Neutrophil (primary cell): ENCODE measurements at regions not wholly inside any gene's neighbourhood (a gene's known extent, or its start where the extent isn't known, plus 50 kb on each side); places are given as distances from the start of the nearest gene placed in this dataset.
"Not testable (repeated sequence)": the region's sequence is repeated elsewhere in the genome, so short reads cannot be mapped to it uniquely, and the experiment has no call there.

ENCODE experiments used
- H3K27ac ChIP-seq: fragments of 200-600 bp; sonication (generic); 2 replicates; pipeline ENCODE4 v1.5.1; 2016; ENCODE audit warnings: mild to moderate bottlenecking, moderate library complexity
- H3K27me3 ChIP-seq: fragments of 200-600 bp; sonication (generic); 2 replicates; pipeline ENCODE4 v1.6.0; 2016; ENCODE audit warnings: mild to moderate bottlenecking
- H3K36me3 ChIP-seq: fragments of 200-600 bp; sonication (generic); 2 replicates; pipeline ENCODE4 v1.5.1; 2017
- H3K4me1 ChIP-seq, 2 experiments: fragments of 200-600 bp in 1 of 2; sonication (generic) in 1 of 2; 1 replicate in 1 of 2; 2 replicates in 1 of 2; pipeline versions ENCODE4 v1.5.1 to v1.6.1; 2013 to 2016; ENCODE audit warnings: low read depth in 1 of 2, low read length in 1 of 2, mild to moderate bottlenecking in 1 of 2, moderate library complexity in 1 of 2; ENCODE audit not compliant: control insufficient read depth in 1 of 2, insufficient read depth in 1 of 2
- H3K4me3 ChIP-seq, 2 experiments: fragments of 200-600 bp in 1 of 2; sonication (generic) in 1 of 2; 1 replicate in 1 of 2; 2 replicates in 1 of 2; pipeline ENCODE4 v1.5.1; 2013 to 2016; ENCODE audit warnings: low read depth in 1 of 2, low read length in 1 of 2, mild to moderate bottlenecking in 1 of 2, moderate library complexity in 1 of 2
- H3K9me3 ChIP-seq: fragments of 200-600 bp; sonication (generic); 2 replicates; pipeline ENCODE4 v1.5.1; 2016
- CTCF ChIP-seq: fragments of 200-600 bp; sonication (generic); IDR thresholded peaks from 2 replicates; pipeline ENCODE4 v1.5.1; 2016; ENCODE audit warnings: antibody characterized with exemption

DNA sequence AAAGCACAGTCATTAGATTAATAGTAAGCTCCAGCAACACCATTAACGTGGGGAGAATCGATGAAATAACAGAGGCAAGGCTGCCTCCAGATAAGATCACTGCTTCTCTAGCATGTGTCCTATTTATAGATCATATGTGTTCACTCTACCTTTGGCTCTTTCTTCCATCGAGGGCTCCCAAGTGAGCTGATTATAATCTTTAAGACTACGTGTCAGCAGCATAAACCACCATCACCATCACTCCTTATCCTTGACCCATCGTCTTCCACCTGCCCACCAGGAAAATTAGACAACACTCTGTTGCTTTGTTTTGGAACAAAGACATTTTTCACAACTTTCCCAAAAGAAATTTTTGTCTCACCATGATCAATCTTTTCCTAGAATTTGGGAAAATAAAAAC is 71.2 kb upstream of the CARD11 start:
- peaks cover 25% of the 10 kb centered on the region for H3K27me3 ChIP-seq
- no peak overlapping the region for H3K4me3 ChIP-seq
- H3K27ac ChIP-seq, result no peak overlapping the region
- no peaks in the 10 kb centered on the region for H3K4me1 ChIP-seq
- TF ChIP-seq CTCF, result no peak
- H3K9me3 ChIP-seq, result no peaks in the 10 kb centered on the region
- no peaks in the 10 kb centered on the region for H3K36me3 ChIP-seq

- Histone ChIP-seq H3K27me3 (peaks cover 22% of the 10 kb centered on the region), H3K36me3 (no peaks in the 10 kb centered on the region), H3K27ac (no peak overlapping the region), H3K9me3 (no peaks in the 10 kb centered on the region), H3K4me3 (no peak overlapping the region), H3K4me1 (no peaks in the 10 kb centered on the region)
- TF ChIP-seq CTCF, result no peak
These were observed 73.4 kb upstream of the CARD11 start for GRCh38 chr7:3117081-3117480.

DNA sequence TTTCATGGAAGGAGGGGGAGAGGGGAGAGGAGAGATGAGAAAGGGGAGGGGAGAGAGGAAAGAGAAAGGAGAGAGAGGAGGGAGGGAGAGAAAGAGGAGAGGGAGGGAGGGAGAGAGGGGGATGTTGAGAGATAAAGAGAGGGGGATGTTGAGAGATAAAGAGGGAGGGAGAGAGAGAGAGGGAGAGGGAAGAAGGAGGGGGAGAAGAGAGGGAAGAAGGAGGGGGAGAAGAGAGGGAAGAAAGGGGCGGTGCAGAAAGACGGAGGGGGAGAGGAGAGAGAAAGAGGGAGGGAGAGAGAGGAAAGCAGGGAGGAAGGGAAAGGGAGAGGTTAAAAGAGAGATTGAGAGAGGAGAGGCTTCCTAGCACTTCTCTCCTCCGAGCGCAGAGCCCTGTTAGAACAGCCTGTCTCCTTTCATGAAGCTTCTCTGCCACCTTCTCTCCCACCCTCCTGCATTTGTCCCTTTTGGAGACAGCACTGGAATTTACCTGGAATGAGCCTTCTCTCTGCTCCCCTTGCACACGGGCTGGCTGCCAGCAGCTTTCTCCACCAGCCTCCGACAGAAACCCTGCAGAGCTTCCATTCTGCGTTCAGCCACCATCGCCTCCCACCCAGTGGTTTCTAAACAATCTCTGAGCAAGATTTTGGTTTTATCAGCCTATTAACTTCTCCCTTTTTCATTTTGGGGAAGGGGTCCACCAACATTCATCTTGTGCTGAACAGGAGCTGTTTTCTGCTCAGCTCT is 74.0 kb upstream of the CARD11 start:
- Histone ChIP-seq H3K9me3 (no peaks in the 10 kb centered on the region), H3K36me3 (no peaks in the 10 kb centered on the region), H3K27ac (no peak overlapping the region), H3K4me1 (no peaks in the 10 kb centered on the region), H3K27me3 (peaks cover 17% of the 10 kb centered on the region), H3K4me3 (no peak overlapping the region)
- TF ChIP-seq CTCF, result no peak

- H3K27me3 ChIP-seq, result peaks cover 15% of the 10 kb centered on the region
- not testable (repeated sequence) for H3K4me3 ChIP-seq, H3K9me3 ChIP-seq, H3K4me1 ChIP-seq, H3K27ac ChIP-seq, H3K36me3 ChIP-seq
These were observed 75.8 kb upstream of the CARD11 start for GRCh38 chr7:3119352-3119927.

GRCh38 chr7:3119963-3120362 is 76.3 kb upstream of the CARD11 start:
- Histone ChIP-seq H3K4me1 (no peaks in the 10 kb centered on the region), H3K9me3 (no peaks in the 10 kb centered on the region), H3K27ac (no peak overlapping the region), H3K27me3 (peaks cover 15% of the 10 kb centered on the region), H3K36me3 (no peaks in the 10 kb centered on the region), H3K4me3 (no peak overlapping the region)
- no peak for TF ChIP-seq CTCF

DNA sequence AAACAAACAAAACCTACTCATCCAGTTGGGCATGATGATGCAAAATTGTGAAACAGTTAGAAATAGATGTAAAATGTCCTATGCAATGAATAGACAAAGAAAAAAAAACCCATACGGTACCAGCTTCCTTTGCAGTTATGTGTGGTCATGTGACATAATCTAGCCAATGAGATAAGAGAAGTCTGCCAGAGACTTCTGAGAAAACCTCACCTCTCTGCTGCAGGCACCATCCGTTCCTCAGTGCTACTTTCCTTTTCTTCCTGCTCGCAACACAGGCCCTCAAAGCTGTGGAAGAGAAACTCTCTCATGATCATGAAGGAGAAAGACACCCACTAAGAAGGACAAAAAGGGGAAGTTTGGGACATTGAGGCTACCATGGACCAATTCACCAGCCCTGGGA is 76.8 kb upstream of the CARD11 start:
- TF ChIP-seq CTCF, result no peak
- Histone ChIP-seq H3K36me3 (no peaks in the 10 kb centered on the region), H3K4me3 (no peak overlapping the region), H3K27ac (no peak overlapping the region), H3K4me1 (no peaks in the 10 kb centered on the region), H3K9me3 (no peaks in the 10 kb centered on the region), H3K27me3 (peaks cover 15% of the 10 kb centered on the region)
